Right kidney (tissue), 1 donor: ENCODE measurements at regions not wholly inside any gene's neighbourhood (a gene's known extent, or its start where the extent isn't known, plus 50 kb on each side); places are given as distances from the start of the nearest gene placed in this dataset.
"Not testable (repeated sequence)": the region's sequence is repeated elsewhere in the genome, so short reads cannot be mapped to it uniquely, and the experiment has no call there.

Experiments
- DNase-seq: peaks from one replicate; pipeline ENCODE4 v3.0.0-alpha.2; 2016

DNA sequence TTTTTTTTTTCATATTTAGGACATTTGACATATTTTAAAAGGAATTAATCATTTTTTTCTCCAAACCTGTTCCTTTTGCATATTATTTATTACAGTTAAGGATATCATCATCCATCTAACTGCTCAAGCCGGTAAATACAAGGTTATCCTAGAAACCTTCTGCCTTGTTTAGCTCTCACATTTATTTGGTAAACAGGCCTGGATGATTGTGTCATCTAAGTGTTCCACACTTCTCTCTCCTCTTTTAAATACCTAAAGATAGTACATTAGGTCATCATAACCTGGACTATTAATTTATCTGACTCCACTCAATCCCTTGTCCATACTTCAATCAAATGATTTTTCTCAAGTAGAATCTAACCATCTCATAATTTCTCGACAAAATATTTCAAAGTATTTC is 511.7 kb upstream of the KLHL1 start:
- no peak for DNase-seq

DNA sequence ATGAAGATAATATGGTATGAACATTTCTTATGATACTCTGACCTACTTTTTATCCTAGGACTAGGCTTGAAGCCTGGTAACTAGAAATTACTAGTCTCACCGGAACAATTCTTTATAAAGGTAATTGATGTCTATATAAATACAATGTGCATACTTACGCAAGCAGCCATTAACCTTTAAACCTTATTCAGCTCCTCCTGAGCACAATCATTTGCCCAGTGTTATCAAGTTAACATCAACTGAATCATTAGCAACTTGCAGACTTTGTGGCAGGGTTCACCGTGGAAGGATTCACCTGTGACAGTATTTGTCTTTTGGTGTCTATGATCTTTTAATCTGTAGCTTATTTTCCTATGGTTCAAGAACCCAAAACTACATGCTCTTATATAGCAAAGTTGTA is 508.6 kb upstream of the KLHL1 start:
- no peak for DNase-seq

DNA sequence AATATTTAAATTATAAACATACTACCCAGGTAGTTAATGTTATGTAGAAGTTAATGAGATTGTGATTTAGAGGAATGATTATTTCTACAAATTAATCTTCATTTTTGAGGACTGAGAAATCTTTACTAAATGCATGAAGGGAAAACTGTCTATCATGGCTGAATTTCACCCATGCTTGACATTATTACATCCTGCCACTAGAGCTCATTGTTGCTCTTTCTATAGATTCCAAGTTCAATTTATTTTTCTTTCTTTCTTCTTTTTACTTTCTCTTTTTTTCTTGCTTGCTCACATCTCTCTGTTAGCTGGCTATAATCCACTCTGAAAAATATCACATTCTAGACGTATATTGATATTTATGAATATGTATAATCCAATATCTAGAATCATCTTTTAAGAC is 505.0 kb upstream of the KLHL1 start:
- no peak for DNase-seq

GRCh38 chr13:70612881-70613280 is 504.6 kb upstream of the KLHL1 start:
- no peak for DNase-seq

GRCh38 chr13:70604448-70604847 is 496.2 kb upstream of the KLHL1 start:
- DNase-seq: no peak

DNA sequence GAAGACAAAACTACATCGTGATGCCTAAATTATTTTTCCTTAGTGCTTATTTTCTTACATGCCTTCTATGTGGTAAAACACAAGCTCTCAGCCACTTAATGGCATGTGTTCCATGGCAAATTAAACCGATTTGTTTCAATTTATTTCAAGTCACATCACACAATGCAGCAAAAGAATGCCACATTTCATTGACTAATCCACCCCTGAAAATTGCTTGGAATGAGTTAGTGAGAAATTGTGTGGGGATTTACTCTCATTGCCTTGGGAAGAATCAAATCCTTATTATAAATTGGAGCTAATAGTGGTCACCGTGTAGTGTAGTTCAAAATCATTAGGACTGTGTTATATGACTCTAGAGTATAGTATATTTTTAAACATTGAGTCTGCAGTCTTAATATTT is 485.5 kb upstream of the KLHL1 start:
- DNase-seq: no peak

DNA sequence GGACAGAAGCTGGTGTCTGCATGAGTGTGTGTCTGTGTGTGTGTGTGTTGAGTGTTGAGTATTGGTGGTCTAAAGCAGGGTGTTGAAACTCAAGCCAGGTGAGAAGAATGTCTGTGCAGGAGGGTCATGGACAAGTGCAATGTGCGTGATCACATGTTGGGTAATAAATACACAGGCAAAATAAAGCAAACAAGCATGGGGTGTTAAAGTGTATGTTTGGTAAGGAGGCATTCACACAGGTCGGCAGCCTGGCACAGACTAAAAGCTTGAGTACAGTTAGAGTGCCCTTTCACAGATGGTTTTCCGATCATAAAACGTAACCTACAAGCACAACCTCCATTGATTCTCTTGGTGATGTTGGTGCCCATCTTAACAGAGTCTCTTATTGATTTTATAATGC is 476.9 kb upstream of the KLHL1 start:
- DNase-seq: no peak

DNA sequence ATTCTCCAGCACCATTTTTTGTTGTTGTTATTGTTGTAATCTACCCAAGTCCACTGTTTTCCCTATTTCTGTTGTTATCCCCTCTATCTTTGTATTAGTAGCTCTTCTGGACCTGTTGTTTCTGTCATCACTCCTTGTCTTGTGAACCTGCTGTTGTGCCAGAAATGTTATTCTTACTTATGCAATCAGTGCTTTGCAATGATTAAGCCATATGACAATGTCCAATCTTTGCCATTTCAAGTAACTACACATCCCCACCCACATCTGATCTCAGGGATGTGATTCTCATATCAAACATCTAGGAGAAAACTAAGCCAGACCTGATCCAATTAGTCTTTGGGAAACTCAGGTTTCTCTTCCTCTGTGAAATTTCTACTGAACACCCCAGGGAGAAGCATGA is 472.6 kb upstream of the KLHL1 start:
- no peak for DNase-seq

GRCh38 chr13:70579941-70580340 is 471.7 kb upstream of the KLHL1 start:
- DNase-seq: no peak

DNA sequence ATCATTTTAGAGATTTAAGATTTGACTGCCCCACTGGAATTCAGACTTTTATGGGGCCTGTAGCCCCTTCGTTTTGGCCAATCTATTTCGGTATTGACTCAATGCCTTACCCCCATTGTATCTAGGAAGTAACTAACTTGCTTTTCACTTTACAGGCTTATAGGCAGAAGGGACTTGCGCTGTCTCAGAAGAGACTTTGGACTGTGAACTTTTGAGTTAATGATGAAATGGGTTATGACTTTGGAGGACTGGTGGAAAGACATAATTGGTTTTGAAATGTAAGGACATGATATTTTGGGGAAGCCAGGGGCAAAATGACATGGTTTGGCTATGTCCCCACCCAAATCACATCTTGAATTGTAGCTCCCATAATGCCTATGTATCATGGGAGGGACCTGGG is 463.0 kb upstream of the KLHL1 start:
- DNase-seq: no peak

- no peak for DNase-seq
Observed at GRCh38 chr13:70568571-70568970, 460.3 kb upstream of the KLHL1 start.

DNA sequence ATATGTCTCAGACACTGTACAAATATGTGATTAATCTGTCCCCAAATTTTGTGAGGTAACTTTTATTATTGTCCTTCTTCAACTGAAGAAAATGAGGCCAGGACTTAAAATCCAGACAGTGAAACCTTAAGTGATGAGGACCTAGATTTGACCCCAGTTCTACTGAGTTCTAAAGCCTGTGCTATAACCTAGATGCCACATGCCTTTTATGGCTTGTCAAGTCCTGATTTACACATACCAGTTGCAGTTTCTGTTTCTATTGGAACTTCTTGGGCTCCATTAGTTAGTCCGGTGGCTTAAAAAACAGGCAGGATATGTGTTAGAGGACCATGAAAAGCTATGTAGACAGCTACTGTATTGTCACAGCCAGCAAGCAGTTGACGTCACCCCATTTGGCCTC is 436.5 kb upstream of the KLHL1 start:
- no peak for DNase-seq

- no peak for DNase-seq
Observed at GRCh38 chr13:70541451-70541850, 433.2 kb upstream of the KLHL1 start.

DNA sequence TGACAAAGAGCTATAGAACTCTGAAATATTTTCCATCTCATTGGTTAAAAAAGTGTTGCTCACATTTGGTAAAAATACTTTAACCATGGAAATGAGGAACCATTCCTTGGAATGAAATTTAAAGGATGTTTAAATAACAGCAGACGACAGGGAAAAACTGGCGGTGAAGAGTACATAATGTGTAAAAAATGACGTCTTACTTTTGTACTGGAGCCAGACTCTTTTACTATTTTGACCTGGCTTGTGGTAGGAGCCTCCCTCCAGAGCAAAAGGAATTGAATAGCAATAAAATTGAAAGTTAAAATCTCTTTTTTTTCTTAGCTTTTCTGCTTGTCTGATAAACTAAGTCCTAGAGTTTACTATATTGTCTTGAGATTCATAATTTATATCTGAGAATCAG is 426.2 kb upstream of the KLHL1 start:
- DNase-seq: no peak

DNA sequence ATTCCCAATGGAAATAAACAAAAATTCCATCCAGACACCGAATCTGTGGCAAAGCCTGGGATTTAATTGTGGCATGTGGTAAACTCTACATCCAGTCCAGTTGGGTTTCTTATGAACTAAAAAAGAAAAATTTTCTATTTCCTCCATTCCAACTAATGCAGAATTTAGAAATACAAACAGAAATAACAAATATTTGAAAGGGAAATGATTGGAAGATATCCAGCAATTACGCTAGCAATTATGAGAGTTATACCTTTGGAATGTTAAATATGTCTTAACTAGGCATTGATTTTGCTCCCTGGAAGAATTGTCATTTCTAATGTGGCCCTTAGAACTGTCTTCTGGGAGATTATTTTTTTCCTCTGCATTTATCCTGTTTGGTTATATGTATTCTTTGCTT is 421.4 kb upstream of the KLHL1 start:
- DNase-seq: no peak

GRCh38 chr13:70527599-70527998 is 419.3 kb upstream of the KLHL1 start:
- DNase-seq: no peak

GRCh38 chr13:70523622-70524021 is 415.4 kb upstream of the KLHL1 start:
- DNase-seq: no peak

DNA sequence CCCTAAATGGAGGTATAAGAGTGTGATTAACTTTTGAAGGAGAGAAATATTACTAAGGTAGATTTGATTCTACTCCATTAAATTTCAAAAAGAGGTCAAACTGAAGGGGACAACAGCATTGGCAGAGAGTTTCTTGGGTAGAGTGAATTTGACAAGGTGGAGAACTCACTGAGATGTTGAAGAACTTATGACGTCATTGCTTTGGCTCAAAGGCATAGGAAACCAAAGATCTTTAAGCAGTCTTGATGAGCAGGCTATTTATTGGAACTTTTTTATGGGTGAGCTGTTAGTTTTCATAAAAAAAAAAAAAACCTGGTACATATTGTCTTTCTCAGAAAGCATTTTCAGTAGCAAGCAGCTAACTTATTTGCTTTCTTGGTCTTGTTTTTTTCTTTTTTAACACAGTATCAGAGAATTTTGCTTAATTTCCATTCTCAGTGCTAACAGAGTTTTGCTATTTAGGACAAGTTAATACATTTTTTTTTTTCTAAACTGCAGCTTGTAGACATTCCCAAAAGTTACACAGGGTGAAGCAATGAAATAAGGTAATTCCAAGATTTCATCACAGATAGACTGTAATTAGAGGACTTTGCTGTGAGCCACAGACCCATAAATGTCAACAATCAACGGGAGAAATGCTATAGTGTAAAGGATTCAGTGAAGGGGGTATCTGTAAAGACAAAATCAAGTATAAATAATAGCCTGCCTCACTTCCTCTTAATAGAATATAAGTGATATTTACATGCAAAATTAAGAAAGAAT is 412.2 kb upstream of the KLHL1 start:
- DNase-seq: no peak

- no peak for DNase-seq
Observed at GRCh38 chr13:70518081-70518480, 409.8 kb upstream of the KLHL1 start.

- DNase-seq: no peak
Observed at GRCh38 chr13:70516226-70516625, 408.0 kb upstream of the KLHL1 start.

DNA sequence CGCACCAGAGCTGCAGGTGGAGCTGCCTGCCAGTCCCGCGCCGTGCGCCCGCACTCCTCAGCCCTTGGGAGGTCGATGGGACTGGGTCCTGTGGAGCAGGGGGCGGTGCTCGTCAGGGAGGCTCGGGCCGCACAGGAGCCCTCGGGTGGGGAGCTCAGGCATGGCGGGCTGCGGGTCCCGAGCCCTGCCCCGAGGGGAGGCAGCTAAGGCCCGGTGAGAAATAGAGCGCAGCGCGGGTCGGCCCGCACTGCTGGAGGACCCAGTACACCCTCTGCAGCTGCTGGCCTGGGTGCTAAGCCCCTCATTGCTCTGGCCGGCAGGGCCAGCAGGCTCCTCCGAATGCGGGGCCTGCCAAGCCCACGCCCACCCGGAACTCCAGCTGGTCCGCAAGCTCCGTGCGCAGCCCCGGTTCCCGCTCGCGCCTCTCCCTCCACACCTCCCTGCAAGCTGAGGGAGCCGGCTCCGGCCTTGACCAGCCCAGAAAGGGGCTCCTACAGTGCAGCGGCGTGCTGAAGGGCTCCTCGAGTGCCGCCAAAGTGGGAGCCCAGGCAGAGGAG is 403.7 kb upstream of the KLHL1 start:
- DNase-seq: not testable (repeated sequence)

DNA sequence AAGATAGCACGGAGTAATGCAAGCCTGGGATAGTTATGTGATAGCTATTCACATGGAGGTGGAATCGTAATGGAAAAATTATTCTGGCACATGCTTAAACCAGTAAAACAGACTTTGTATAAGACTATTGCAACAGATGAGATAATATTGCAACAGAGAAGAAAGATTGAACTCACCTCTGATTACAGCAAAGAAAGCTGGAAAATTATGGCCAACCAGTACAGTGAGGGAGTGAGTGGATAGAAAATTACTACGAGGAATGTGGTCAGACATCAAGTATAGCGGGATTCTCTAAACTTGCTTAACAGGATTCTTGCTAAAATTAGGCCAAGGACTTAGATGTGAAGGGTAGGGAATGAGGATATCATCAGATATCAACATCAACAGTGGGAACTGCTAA is 397.6 kb upstream of the KLHL1 start:
- DNase-seq: no peak

GRCh38 chr13:70502944-70503343 is 394.7 kb upstream of the KLHL1 start:
- DNase-seq: no peak

- no peak for DNase-seq
Observed at GRCh38 chr13:70490320-70490935, 382.2 kb upstream of the KLHL1 start.
